NK-92 treated with Interleukin-12 subunit alpha and Interleukin-12 subunit beta, amount 100 ng/mL, for 24 hours (cell line): ENCODE measurements at regions not wholly inside any gene's neighbourhood (a gene's known extent, or its start where the extent isn't known, plus 50 kb on each side); places are given as distances from the start of the nearest gene placed in this dataset.
A peak's percentile ranks its signal among the peaks of the same experiment; 100 is the strongest.
"Not testable (repeated sequence)": the region's sequence is repeated elsewhere in the genome, so short reads cannot be mapped to it uniquely, and the experiment has no call there.

Experiments
- DNase-seq: peaks from one replicate; lab custom pipeline; 2025; lab: John Stamatoyannopoulos, UW

DNA sequence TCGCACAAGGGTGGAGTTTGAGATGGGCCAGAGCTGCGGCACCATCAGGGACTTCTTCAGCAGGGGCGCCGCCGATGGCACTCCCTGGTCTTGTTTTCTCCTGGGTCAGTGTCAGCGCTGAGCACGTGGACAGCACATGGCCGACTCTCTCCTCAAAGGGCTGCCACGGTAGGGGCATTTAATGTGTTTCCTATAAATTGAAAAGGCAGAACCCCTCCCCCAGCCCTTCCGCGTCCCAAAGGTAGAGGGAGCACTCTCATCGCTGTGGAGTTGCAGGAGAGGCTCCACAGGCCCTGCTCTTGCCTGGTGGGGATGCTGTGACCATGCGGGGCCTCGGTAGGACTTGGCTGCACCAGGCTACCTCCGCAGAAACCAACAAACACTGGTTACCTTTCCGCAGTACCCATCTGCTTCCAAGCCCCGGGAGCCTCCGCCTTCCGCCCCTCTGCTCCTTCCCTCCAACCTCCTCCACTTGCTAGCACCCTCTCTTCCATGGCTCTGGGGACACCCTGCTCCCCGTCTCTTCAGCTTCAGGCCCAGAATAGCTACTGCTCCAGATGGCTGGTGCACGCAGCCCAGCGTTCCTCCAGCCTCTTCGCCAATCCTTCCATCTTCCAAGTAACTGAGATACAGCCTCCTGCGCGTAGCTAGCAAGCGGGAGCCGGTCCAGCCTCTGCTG is 166.3 kb upstream of the ADCY1 start:
- no peak for DNase-seq

DNA sequence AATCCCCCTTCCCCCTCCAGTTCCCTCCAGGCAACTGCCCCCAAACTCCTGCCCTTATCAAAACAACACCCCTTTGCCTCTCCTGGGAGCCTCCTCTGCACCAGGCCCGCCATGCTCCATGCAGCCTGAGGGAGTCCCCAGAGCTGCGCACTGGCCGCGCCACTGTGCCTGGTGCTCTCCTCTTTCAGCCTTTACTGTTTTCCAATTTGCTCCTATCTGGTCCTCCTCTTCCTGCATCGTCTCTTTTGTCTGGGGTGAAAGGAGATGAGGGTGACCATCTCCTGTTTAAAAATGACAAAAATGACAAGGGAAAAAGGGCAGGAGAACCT is 165.8 kb upstream of the ADCY1 start:
- DNase-seq: no peak

DNA sequence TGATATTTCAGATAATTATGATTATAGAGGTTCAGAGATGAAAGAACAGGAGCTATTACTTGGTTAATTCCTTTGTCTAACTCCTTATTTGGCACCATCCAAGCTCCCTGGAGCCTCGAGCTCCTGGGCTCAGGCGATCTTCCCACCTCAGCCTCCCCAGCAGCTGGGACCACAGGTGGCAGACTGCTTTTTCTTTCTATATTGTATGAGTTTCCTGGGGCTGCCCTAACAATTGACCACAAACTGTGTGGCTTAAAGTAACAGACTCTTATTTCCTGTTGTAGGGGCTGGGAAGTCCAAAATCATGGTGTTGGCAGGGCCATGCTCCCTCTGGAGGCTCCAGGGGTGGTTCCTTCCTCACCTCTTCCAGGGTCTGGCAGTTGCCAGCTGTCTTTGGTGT is 163.3 kb upstream of the ADCY1 start:
- DNase-seq: no peak

DNA sequence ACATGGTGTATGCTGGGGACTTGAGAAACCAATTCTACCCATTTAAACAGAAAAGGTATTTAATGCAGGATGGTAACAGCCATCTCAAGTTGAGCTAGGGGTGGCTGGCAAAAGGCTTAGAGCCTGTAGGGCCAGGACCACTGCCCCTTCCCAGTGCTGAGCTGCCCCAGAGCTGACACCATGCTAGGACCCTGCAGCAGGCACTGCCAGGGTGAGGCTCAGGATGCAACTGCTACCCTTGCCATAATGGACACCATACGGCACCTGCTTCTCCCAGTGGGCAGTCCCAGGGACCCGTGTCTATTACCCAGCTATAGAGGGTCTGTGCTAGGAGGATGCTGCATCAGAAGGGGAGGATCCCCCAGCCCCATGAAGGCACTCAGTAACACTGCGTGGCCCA is 160.7 kb upstream of the ADCY1 start:
- no peak for DNase-seq

DNA sequence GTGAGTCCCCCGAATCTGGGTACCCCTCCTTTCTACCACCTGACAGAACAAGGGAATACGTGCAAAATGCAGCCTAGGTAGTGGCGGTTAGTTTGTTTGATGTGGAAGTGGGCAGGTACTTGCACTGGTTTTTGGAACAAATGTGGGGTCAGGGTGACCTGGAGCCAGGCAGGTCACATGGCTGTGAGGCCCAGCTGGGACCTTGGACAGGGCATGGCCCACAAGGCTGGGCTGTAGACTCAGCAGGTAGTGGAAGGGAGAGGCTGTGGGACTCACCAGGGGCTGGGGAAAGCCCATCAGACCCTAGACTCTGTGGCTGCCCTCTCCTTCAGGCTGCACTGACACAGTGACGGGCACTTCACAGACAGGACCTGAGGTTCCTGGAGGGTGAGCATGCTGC is 159.9 kb upstream of the ADCY1 start:
- no peak for DNase-seq

DNA sequence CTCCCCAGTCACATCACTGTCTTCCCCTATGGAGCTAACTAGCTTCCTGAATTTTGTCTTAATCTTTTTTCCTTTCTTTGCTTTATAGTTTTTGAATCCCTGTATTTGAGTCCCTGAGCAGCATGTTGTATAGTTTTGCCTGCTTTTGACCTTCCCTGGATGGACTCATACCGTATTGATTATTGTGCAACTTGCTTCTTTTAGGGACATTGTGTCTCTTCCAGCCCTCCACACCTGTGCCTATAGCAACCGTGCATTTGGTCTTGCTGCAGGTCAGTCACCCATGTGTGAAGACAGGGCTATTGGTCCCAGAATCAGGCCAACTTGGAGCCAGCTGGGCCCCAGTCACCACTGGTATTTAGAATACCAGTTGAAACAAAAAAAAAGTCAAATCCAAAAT is 158.9 kb upstream of the ADCY1 start:
- DNase-seq: no peak

DNA sequence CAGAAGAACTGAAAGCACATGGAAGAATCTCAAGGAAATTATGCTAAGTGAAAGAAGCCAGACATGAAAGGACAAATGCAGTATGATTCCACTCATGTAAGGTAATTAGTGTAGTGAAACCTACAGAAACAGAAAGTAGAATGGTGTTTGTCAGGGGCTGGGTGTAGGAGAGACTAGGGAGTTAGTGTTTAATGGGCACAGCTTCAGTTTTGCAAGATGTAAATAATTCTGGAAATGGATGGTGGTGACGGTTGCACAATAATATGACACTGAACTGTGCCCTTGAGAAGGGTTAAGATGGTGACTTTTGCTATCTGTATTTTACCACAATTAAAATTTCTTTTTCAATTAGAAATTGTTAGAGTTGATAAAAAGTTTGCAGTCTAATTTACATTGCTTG is 157.3 kb upstream of the ADCY1 start:
- no peak for DNase-seq

DNA sequence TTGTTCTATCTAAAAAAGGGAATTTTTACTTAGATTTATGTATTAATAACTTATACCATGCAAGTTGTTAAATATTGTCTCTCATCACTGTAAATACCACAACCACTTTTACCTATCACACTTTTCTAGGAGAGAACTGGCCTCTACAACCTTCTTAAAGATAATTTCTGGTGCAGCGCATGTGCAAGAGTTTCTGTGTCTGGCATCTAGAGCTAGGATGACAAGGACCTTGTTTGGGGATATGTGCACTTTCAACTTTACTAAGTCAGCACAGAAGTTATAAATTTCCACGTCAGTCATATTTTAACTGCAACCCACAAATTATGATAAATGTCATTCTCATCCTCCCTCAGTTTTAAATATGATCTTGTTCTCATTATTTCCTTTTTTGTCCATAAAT is 156.9 kb upstream of the ADCY1 start:
- no peak for DNase-seq

DNA sequence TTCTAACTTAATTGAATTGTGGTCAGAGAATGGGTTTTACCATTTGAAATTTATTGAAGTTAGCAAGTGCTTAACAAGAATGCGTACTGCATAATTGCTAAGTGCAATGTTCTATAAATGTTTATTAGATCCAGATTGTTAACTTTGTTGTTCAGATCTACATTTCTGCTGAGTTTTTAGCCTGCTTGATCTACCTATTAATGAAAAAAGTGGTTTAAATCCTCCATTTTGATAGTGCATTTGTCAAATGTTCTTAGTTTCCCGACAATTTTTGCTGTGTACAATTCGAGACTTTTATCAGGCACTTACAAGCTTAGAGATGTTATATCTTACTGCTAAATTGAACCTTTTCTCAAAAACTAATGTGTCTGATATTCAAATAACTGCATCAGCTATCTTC is 156.4 kb upstream of the ADCY1 start:
- no peak for DNase-seq

DNA sequence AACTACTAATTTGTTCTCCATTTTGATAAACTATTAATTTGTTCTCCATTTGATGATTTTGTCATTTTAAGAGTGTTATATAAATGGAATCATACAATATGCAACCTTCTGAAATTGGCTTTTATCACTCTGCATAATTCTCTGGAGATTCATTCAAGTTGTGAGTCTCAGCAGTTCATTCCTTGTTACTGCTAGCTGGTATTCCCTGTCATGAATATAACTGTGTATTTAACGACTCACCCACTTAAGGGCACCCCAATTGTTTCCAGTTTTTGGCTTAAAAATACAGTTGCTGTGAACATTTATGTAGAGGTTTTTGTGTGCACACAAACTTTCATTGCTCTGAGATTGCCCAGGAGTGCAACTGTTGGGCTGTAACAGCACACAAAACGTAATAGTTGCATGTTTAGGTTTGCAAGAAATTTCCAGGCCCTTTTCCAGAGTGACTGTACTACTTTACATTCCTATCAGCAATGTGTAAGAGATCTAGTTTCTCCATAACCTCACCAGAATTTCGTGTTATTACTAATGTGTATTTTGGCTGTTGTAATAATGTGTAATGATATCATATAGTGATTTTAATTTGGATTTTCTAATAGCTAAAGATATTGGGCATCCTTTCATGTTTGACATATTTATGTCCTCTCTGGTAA is 153.2 kb upstream of the ADCY1 start:
- no peak for DNase-seq

DNA sequence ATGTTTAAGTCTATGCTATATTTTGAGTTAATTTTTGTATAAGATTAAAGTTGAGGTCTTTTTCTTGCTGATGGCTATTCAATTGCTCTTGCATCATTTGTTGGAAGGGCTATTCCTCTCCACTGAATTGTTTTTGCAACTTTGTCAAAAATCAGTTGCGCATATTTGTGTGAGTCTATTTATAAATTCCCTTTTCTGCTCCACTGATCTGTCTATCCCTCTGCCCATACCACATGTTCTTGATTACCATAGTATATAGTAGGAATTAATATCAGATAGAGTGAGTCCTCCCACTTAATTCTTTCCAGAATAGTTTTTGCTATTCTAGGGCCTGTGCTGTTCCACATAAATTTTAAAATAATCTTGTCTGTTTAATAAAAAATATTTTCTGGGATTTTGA is 152.4 kb upstream of the ADCY1 start:
- no peak for DNase-seq

DNA sequence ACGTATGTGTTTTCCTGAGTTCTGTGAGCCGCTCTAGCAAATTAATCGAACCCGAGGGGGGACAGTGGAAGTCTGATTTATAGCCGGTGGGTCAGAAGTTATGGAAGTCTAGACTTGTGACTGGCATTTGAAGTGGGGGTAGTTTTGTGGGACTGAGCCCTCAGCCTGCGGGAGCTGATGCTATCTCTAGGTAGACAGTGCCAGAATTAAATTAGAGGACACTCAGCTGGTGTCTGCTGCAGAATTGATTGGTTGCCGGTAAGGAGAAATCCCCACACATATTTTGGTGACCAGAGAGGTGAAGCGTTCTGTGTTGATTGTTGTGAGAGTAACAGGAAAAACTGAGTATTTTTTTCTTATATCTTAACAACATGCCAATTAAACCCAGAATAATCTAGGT is 143.8 kb upstream of the ADCY1 start:
- DNase-seq: no peak

DNA sequence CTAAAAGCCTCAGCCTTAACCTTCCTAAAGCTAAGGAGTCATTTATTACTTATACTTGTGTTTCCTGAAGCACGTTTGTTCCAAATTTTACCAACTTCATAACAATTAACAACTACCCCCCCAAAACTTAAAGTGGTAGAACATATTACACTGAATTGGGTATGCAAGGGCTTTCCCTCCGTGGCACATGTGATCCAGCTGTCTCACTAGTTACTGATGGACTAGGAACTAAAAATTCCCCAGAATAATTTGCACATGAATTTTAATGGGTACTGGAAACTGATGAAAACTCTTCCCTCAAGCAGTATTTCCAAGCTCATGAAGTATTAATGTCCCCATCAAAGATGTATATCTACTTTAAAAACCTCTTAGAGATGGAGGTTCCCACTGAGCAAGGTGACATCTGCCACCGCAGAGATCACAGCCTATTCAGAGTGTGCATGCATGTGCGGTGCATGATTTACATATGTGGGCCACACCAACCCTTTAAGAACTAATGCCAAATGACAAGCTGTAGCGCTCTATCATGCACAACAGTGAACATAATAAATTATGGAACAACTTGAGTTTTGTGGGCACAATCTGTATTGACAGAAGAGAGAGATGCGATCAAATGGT is 139.9 kb upstream of the ADCY1 start:
- no peak for DNase-seq

DNA sequence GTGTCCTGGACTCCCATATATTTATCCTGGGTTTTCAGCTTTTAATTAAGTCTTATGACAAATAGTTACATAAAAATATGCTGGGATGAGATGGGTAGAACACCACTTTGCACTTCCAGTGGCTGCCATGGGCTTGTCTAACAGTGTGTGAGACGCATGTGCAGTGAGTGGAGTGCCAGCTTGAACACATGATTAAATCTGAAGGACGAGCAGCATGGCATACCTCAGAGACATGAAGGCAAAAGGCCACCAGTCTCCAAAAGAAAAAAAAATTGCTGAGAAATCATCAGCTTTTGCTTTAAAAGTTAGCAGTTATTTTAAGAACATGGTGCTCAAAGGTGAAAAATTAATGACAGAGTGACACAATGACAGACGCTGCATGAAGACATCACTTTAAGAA is 139.0 kb upstream of the ADCY1 start:
- DNase-seq: no peak

DNA sequence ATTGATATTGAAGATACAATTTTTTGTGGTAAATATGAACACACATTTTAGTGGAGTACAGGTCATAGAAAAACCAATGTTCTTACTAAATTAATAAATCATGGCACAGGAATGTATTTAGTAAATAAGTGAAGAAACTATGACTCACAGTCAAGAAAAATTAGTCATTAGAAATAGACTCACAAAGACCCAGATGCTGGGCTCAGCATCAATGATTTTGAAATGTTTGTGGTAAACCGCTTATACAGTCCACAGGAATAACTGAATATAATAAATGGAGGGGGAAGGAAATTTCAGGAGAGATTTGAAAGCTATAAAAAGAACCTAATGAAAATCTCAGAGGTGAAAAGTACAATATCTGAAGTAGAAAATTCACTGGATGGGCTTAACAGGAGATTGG is 138.3 kb upstream of the ADCY1 start:
- DNase-seq: no peak

DNA sequence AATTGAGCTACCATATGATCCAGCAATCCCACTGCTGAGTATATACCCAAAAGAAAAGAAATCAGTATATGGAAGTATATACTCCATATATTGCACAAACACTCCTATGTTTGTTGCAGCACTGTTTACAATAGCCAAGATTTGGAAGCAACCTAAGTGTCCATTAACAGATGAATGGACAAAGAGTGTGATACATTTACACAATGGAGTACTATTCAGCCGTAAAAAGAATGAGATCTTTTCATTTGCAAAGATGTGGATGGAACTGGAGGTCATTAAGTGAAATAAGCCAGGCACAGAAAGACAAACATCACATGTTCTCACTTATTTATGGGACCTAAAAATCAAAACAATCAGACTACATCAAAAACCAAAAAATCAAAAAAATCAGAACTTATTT is 133.4 kb upstream of the ADCY1 start:
- not testable (repeated sequence) for DNase-seq

DNA sequence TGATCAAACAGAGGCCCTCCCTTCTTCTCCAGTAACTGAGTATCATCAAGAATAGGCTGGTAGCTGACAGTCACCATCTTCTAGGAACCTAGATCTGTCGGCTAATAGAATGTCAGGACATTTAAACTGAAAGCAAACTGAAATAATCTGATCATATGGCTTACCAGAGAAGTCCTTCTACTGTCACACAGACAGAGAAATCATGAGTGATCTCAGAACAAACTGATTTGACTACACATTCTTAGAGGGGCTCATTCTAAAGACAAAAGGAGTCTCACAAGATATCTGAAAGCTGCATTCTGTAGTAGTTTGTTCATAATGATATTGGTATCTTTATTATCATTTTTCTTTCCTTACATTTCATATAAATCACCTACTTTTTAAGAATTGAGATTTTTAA is 130.9 kb upstream of the ADCY1 start:
- DNase-seq: no peak

DNA sequence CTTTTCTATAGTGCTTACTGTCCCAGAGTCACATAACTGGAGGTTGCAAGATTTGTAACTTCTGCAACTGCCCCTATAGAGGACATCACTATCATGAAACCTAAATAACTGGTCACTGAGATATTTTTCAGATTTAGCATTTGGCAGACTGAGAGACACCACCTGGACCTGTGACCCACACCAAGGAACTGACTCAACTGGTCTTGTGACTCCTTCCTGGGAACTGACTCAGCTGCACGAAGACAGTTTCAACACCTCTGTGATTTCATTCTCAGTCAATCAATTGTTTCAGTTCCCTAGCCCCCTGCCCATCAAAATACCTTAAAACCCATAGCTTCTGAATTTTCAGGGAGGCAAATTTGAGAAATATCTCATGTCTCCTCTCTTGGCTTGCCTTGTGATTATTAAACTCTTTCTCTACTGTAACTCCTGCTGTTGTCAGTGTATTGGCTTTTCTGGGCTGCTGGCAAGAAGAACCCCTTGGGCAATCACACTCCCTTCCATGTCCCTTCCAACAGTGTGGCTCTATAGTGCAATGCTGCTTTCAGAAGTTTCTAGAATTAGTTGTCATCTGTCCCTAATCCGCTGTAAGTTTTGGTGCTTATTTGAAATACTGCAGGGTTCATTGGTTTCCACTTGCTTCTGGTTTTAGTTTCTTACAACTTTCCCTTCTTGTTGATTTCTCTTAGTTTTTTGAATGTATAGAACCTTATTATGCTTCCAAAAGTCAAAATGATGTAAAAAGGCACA is 127.8 kb upstream of the ADCY1 start:
- DNase-seq: peak; percentile 14

DNA sequence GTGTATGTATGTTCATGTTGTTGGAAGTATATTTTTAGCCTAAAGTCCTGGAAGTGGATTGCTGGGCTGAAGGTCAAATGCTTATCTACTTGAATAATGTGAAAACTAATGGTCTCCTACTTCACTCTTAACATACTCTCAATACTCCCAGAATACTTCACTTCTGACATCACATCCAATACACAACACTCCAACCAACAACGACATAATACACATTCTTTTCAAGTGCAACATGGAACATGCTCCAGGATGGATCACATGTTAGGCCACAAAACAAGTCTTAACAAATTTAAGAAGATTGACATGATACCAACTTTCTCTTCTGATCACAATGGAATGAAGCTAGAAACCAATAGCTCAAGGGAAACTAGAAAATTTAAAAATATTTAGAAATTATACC is 126.9 kb upstream of the ADCY1 start:
- DNase-seq: no peak

DNA sequence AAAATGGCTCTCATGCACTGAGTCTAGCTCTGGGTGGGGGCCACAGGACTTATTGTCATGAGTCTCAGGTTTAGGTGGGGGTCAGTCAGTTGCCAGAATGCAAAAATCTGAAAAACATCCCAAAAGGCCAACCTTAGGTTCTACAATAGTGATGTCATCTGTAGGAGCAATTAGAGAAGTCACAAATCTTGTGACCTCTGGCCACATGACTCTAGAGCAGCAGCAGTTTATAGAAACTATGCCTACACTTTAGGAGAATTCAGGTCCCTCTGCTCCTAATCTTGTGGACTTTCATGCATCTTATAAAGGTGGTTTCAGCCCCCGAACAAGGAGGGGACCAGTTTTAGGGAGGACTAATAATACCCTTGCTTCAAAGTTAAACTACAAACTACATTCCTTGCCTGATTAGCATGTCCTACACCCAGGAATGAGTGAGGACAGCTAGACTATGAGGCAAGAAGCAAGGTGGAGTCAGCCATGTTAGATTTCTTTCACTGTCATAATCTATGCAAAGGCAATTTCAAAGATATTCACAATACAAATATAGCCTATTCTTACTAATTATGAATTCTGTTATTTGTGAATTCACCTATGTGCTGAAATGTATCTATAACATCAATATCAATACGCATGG is 123.5 kb upstream of the ADCY1 start:
- no peak for DNase-seq

DNA sequence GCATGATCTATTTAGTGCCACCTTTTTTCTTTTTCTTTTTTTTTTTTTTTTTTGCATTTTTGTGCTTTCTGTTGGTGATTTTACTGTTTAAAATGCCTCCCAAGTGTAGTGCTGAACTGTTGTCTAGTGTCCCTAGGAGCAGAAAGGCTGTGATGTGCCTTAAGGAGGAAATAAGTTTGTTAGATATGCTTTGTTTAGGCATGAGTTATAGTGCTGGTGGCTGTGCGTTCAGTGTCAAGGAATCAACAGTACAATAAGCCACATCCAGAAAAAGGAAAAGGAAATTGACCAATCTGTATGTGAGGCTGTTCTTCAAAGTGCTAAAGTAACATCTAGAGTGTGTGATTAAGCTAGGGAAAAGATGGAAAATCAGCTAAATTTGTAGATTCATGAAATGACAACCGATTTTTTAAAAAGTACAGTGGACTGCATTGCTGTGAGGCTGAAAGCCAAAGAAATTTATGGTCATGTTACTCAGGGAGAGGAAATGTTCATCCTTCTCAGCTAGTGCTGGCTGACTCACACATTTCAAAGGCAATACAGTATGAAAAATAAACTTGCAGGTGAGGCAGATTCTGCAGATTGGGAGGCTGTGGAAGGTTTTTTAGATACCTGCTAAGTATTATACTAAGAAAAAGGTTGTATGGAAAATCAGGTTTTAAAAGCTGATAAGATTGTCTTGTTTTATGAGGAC is 122.7 kb upstream of the ADCY1 start:
- no peak for DNase-seq

DNA sequence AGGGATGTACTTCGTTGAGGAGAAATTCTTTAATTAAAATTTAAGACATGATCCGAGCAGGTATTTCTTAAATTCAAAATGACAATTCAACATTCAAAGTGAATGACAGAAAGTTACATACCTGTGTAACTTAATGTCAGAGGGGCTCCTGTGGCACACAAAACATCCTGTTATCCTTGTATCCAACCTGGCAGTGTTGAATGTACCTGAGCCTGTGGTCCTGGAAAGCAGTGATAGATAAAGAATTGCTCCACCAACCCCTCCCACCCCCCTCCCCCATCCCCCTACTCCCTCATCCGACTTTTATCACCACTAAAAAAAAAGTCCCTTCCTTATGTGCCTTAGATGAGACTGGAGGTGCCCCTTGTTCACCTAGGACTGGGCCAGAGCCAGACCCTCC is 119.4 kb upstream of the ADCY1 start:
- DNase-seq: no peak
